Brain microvascular endothelial cell (primary cell): ENCODE measurements at regions not wholly inside any gene's neighbourhood (a gene's known extent, or its start where the extent isn't known, plus 50 kb on each side); places are given as distances from the start of the nearest gene placed in this dataset.

Experiments
- DNase-seq: peaks from one replicate; pipeline ENCODE4 v3.0.0-alpha.2; 2020
- H3K27ac ChIP-seq: fragments of 250-450 bp; sonication (Bioruptor Pico); 2 replicates; pipeline ENCODE4 v1.5.1; 2020; ENCODE audit warnings: mild to moderate bottlenecking, moderate library complexity
- H3K27me3 ChIP-seq: fragments of 250-450 bp; sonication (Bioruptor Pico); replicated peaks from 2 replicates; pipeline ENCODE4 v1.5.1; 2020; ENCODE audit warnings: mild to moderate bottlenecking
- H3K36me3 ChIP-seq: fragments of 250-450 bp; sonication (Bioruptor Pico); replicated peaks from 2 replicates; pipeline ENCODE4 v1.5.1; 2020; ENCODE audit warnings: mild to moderate bottlenecking
- H3K4me3 ChIP-seq: 2 replicates; pipeline ENCODE4 v1.5.1; 2011; ENCODE audit warnings: low read depth, mild to moderate bottlenecking, control low read depth, low read length, moderate library complexity
- CTCF ChIP-seq: IDR thresholded peaks from 2 replicates; pipeline ENCODE4 v1.5.1; 2011; ENCODE audit warnings: low read depth, mild to moderate bottlenecking, moderate library complexity, low read length, control low read depth, inconsistent platforms; ENCODE audit errors: missing control alignments
- in situ Hi-C: cut with HindIII; loops from 2 replicates; pipeline ENCODE4 v1.10.0; 2017; ENCODE audit warnings: low sequenced_read_pairs, low pct_ligation_motif_present

GRCh38 chr5:67316695-67317094 lies 120.1 kb upstream of the CD180 start:
- Histone ChIP-seq H3K27ac (no peak overlapping the region), H3K36me3 (no peaks in the 10 kb centered on the region), H3K4me3 (no peak overlapping the region), H3K27me3 (no peaks in the 10 kb centered on the region)
- DNase-seq = no peak
- no peak for TF ChIP-seq CTCF
- in situ Hi-C loops = no loop called here

- no peak for TF ChIP-seq CTCF
- peak; percentile 53 for DNase-seq
- Histone ChIP-seq H3K4me3 (no peak overlapping the region), H3K36me3 (no peaks in the 10 kb centered on the region), H3K27ac (peak overlapping the region; percentile 22), H3K27me3 (no peaks in the 10 kb centered on the region)
- in situ Hi-C loops = no loop called here
These were observed 118.7 kb upstream of the CD180 start for GRCh38 chr5:67315082-67315989.

- H3K4me3 ChIP-seq = no peak overlapping the region
- no peak overlapping the region for H3K27ac ChIP-seq
- H3K27me3 ChIP-seq = no peaks in the 10 kb centered on the region
- TF ChIP-seq CTCF = no peak
- in situ Hi-C loops = no loop called here
- no peak for DNase-seq
- no peaks in the 10 kb centered on the region for H3K36me3 ChIP-seq
These were observed 115.1 kb upstream of the CD180 start for GRCh38 chr5:67311701-67312100.

- DNase-seq = no peak
- in situ Hi-C loops = no loop called here
- TF ChIP-seq CTCF = no peak
- Histone ChIP-seq H3K36me3 (no peaks in the 10 kb centered on the region), H3K4me3 (no peak overlapping the region), H3K27ac (no peak overlapping the region), H3K27me3 (no peaks in the 10 kb centered on the region)
These were observed 114.6 kb upstream of the CD180 start for GRCh38 chr5:67311208-67311607.

- H3K36me3 ChIP-seq = no peaks in the 10 kb centered on the region
- TF ChIP-seq CTCF = no peak
- H3K27me3 ChIP-seq = no peaks in the 10 kb centered on the region
- in situ Hi-C loops = no loop called here
- no peak for DNase-seq
- H3K27ac ChIP-seq = no peak overlapping the region
- no peak overlapping the region for H3K4me3 ChIP-seq
These were observed 114.1 kb upstream of the CD180 start for GRCh38 chr5:67310740-67311139.
